BJ (cell line): ENCODE measurements at regions not wholly inside any gene's neighbourhood (a gene's known extent, or its start where the extent isn't known, plus 50 kb on each side); places are given as distances from the start of the nearest gene placed in this dataset.

Experiments
- CTCF ChIA-PET: fragments of 350-600 bp; formaldehyde crosslinking; extraction: SDS; loops from one replicate; lab custom pipeline; 2021; ENCODE audit warnings: antibody characterized with exemption, inconsistent platforms; lab: Yijun Ruan, JAX
- POLR2A ChIA-PET: fragments of 300-600 bp; sonication (Branson Sonifier 250); formaldehyde crosslinking; extraction: SDS; loops from one replicate; lab custom pipeline; 2021; ENCODE audit warnings: antibody characterized with exemption; lab: Charles Lee
- DNase-seq: peaks from one replicate; pipeline ENCODE4 v3.0.0-alpha.2; 2011; ENCODE audit warnings: low read depth
- H3K27me3 ChIP-seq: 2 replicates; pipeline ENCODE4 v1.6.0; 2011; ENCODE audit warnings: low read length; ENCODE audit not compliant: control insufficient read depth, insufficient read depth
- H3K36me3 ChIP-seq: 2 replicates; pipeline ENCODE4 v1.5.1; 2011; ENCODE audit warnings: low read length; ENCODE audit not compliant: control insufficient read depth, insufficient read depth
- H3K4me3 ChIP-seq: 2 replicates; pipeline ENCODE4 v1.5.1; 2011; ENCODE audit warnings: low read depth, mild to moderate bottlenecking, control low read depth, low read length
- TF ChIP-seq, protein P1 (sequence below): IDR thresholded peaks from 2 replicates; pipeline ENCODE4 v1.5.1; 2011; ENCODE audit warnings: low read depth, mild to moderate bottlenecking, control low read depth, inconsistent platforms, low read length, moderate library complexity; ENCODE audit not compliant: insufficient read depth

GRCh38 chr11:93969925-93970922, 50.9 kb upstream of the HEPHL1 start:
- no peaks in the 10 kb centered on the region for H3K36me3 ChIP-seq
- H3K4me3 ChIP-seq = no peak overlapping the region
- POLR2A ChIA-PET = no interaction called here
- TF ChIP-seq, protein P1, sequence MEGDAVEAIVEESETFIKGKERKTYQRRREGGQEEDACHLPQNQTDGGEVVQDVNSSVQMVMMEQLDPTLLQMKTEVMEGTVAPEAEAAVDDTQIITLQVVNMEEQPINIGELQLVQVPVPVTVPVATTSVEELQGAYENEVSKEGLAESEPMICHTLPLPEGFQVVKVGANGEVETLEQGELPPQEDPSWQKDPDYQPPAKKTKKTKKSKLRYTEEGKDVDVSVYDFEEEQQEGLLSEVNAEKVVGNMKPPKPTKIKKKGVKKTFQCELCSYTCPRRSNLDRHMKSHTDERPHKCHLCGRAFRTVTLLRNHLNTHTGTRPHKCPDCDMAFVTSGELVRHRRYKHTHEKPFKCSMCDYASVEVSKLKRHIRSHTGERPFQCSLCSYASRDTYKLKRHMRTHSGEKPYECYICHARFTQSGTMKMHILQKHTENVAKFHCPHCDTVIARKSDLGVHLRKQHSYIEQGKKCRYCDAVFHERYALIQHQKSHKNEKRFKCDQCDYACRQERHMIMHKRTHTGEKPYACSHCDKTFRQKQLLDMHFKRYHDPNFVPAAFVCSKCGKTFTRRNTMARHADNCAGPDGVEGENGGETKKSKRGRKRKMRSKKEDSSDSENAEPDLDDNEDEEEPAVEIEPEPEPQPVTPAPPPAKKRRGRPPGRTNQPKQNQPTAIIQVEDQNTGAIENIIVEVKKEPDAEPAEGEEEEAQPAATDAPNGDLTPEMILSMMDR = no peak
- CTCF ChIA-PET = interaction anchor here (0.5 to 0.6 kb wide), 2 partner anchors 48 to 1389 kb away, joined by 3 read pairs; no protein-coding TSS in a partner anchor
- peaks cover 2% of the 10 kb centered on the region for H3K27me3 ChIP-seq
- no peak for DNase-seq
